ENCODE measurements at regions not wholly inside any gene's neighbourhood (a gene's known extent, or its start where the extent isn't known, plus 50 kb on each side); places are given as distances from the start of the nearest gene placed in this dataset.
A peak's percentile ranks its signal among the peaks of the same experiment; 100 is the strongest.

DNA sequence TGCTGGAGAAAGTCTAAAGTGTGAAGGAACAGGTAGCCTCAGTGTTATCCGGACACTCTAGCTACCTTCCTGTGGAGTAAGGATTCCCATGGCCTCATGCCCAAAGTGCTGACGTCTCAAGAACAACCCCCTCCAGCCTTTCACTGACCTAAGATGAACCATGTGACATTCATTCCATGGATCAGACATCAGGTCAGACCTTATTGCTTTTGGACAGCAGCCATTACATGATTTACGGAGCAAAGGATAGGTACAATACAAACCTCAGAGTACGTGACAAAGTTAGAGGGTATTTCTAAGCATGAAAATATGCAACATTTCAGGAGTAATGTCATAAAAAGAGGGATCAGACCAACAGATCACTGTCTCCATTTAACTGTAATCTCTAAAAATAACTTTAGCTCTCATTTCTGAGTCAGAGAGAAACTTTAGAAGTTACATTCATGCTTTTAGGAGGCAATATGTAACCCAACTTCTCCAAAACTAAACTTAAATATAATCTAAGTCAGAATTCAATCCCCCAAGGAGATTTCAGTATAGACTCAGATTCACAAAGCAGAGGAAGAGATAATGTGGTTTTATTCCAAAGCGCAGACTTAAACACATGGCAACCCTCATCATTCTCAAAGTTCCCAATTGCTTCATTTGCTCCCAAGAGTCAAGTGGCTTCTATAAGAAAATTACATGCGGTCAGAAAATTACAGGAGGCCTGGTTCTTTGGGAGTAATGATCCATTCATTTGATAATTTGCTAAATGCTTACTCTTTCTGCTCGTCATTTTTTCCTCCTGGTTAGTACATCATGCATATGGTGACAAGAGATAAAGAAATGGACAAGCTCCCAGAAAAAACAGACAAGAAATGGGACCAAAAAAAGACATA is 280.4 kb downstream of the SETD4 start:
- no peak overlapping the region for H3K4me3 ChIP-seq (ENCODE audit: low read depth, low read length)
- DNase-seq (ENCODE audit: low read depth) = peak; percentile 33
- in situ Hi-C loops (cut with HindIII; ENCODE audit: low sequenced_read_pairs) = no loop called here
- TF ChIP-seq, protein P1, sequence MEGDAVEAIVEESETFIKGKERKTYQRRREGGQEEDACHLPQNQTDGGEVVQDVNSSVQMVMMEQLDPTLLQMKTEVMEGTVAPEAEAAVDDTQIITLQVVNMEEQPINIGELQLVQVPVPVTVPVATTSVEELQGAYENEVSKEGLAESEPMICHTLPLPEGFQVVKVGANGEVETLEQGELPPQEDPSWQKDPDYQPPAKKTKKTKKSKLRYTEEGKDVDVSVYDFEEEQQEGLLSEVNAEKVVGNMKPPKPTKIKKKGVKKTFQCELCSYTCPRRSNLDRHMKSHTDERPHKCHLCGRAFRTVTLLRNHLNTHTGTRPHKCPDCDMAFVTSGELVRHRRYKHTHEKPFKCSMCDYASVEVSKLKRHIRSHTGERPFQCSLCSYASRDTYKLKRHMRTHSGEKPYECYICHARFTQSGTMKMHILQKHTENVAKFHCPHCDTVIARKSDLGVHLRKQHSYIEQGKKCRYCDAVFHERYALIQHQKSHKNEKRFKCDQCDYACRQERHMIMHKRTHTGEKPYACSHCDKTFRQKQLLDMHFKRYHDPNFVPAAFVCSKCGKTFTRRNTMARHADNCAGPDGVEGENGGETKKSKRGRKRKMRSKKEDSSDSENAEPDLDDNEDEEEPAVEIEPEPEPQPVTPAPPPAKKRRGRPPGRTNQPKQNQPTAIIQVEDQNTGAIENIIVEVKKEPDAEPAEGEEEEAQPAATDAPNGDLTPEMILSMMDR (IDR thresholded peaks at IDR 0.05; ENCODE audit: low read depth, low read length, missing control alignments) = no peak

DNA sequence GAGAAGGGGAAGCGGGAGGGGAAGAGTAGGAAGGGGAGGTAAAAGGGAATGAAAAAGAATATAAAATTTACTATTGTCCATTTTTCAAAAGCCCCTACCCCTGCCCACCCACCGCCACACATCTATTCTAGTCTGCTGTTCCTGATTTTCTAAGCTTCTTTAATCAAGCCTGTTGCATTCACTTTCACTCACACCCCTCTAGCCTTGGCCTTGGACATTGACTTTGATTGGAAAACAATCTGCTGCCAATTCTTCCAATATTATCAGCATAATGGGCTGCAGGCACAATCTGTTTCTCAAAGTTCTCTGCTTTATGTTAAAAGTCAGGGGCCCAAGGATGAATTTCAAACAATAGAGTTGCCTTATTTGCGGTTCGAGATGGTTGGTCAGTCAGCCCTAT is 281.2 kb downstream of the SETD4 start:
- in situ Hi-C loops (cut with HindIII; ENCODE audit: low sequenced_read_pairs) = no loop called here
- H3K4me3 ChIP-seq (ENCODE audit: low read depth, low read length) = no peak overlapping the region
- TF ChIP-seq, protein P1 (IDR thresholded peaks at IDR 0.05; ENCODE audit: low read depth, low read length, missing control alignments) = no peak
- DNase-seq (ENCODE audit: low read depth) = no peak

DNA sequence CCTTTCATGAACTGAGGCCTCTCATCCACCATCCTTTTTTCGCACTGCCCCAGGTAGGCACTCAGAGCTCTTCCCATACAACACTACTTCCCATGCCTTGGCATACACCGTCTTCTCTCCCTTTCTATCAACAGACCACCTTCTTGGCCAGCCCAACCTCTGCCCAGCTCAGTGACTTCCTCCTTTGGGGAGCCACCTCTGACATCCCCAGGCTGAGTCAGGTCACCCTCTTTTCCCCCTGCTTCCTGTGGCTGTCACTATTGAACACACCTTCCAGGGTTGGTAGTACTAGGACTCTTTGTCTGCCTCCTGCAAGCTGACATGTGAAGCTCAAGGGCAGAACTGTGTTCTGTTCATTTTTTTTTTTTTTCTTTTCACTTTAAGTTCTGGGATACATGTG is 283.2 kb downstream of the SETD4 start:
- H3K4me3 ChIP-seq (ENCODE audit: low read depth, low read length) = no peak overlapping the region
- TF ChIP-seq, protein P1 (IDR thresholded peaks at IDR 0.05; ENCODE audit: low read depth, low read length, missing control alignments) = no peak
- DNase-seq (ENCODE audit: low read depth) = no peak
- in situ Hi-C loops (cut with HindIII; ENCODE audit: low sequenced_read_pairs) = no loop called here

- no peak overlapping the region for H3K4me3 ChIP-seq (ENCODE audit: low read depth, low read length)
- no peak for DNase-seq (ENCODE audit: low read depth)
- TF ChIP-seq, protein P1 (IDR thresholded peaks at IDR 0.05; ENCODE audit: low read depth, low read length, missing control alignments) = no peak
- in situ Hi-C loops (cut with HindIII; ENCODE audit: low sequenced_read_pairs) = no loop called here
These were observed 284.4 kb downstream of the SETD4 start for GRCh38 chr21:35775778-35776544.

DNA sequence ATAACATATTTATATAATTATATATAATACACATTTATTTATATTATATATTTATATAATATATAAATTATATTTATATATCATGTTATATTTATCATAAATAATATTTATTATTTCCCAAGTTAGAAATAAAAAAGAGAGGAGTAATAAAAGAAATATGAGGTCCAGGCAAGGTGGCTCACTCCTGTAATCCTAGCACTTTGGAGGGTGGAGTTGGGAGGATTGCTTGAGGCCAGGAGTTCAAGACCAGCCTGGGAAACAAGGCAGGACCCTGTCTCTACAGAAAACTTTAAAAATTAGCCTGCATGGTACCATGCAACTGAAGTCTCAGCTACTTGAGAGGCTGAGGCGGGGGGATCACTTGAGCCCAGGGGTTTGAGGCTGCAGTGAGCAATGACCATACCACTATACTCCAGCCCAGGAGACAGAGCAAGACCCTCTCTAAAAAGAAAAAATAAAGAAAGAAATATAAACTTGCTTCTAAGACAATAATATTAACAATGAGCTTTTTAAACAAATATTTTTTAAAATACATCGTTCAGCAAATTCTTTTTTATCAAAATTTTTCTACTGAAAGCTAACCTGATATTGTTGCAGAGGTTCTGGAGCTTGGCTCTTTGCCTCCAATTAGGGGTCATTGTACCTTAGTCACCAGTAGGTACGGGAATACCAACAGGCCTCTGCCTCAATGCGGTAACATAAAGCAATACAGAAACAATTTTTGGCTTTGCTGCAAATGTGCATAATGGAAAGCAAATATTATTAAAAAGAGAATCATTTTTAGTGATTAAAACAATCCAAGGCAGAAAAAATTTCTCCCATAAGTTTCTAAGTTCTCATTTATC is 290.0 kb downstream of the SETD4 start:
- DNase-seq (ENCODE audit: low read depth) = no peak
- in situ Hi-C loops (cut with HindIII; ENCODE audit: low sequenced_read_pairs) = no loop called here
- H3K4me3 ChIP-seq (ENCODE audit: low read depth, low read length) = no peak overlapping the region

More for the DNA sequence above, 290.0 kb downstream of the SETD4 start:
- TF ChIP-seq, protein P1 (IDR thresholded peaks at IDR 0.05; ENCODE audit: low read depth, low read length, missing control alignments) = no peak
